GM12878 (cell line): ENCODE measurements at regions not wholly inside any gene's neighbourhood (a gene's known extent, or its start where the extent isn't known, plus 50 kb on each side); places are given as distances from the start of the nearest gene placed in this dataset.

Experiments
- ATAC-seq: fragments of 200-7000 bp; cut with Tn5 transposase; 3 replicates; pipeline ENCODE4 v1.9.1; 2020; ENCODE audit warnings: mild to moderate bottlenecking, moderate library complexity
- BruUV-seq: library from RNA; stranded (reverse); fragments of 400-500 nt; replicated peaks from 2 replicates; lab custom pipeline; 2021; lab: Mats Ljungman, UMichigan
- CTCF ChIA-PET: fragments of 300-600 bp; sonication (Branson Sonifier 250); formaldehyde crosslinking; extraction: SDS; loops from one replicate; lab custom pipeline; 2021; ENCODE audit warnings: inconsistent platforms; lab: Yijun Ruan, JAX
- POLR2A ChIA-PET: fragments of 350-600 bp; formaldehyde crosslinking; extraction: SDS; loops from one replicate; lab custom pipeline; 2021; ENCODE audit warnings: inconsistent platforms; lab: Charles Lee
- RAD21 ChIA-PET: fragments of 300-600 bp; sonication (Branson Sonifier 250); formaldehyde crosslinking; loops from one replicate; lab custom pipeline; 2023; ENCODE audit warnings: antibody characterized with exemption; ENCODE audit not compliant: unreplicated experiment; lab: Charles Lee
- SMC1A ChIA-PET: fragments of 300-600 bp; sonication (Branson Sonifier 250); formaldehyde crosslinking; loops from one replicate; lab custom pipeline; 2023; ENCODE audit not compliant: unreplicated experiment, uncharacterized antibody; lab: Charles Lee
- DNase-seq: peaks from one replicate; pipeline ENCODE4 v3.0.0-alpha.2; 2011; ENCODE audit warnings: low read depth, low spot score
- FAIRE-seq: peaks from 3 replicates; lab custom pipeline; 2011; peaks lifted over from hg19 to GRCh38; lab: Jason Lieb, UNC
- H2AFZ ChIP-seq: 2 replicates; pipeline ENCODE4 v1.6.0; 2011; ENCODE audit warnings: low read depth, low read length, control low read depth; ENCODE audit not compliant: control insufficient read depth
- H3K27ac ChIP-seq: 2 replicates; pipeline ENCODE4 v1.5.1; 2011; ENCODE audit warnings: control low read depth; ENCODE audit not compliant: control insufficient read depth, insufficient read depth
- H3K27me3 ChIP-seq, 2 experiments: replicated peaks in 1 of 2; 2 replicates each; pipeline versions ENCODE4 v1.6.0 to v1.6.1; 2011; ENCODE audit warnings: low read length in 1 of 2; ENCODE audit not compliant: control insufficient read depth in 2 of 2, insufficient read depth in 2 of 2
- H3K36me3 ChIP-seq, 2 experiments: 2 replicates each; pipeline ENCODE4 v1.5.1; 2011; ENCODE audit warnings: low read length in 1 of 2; ENCODE audit not compliant: control insufficient read depth in 2 of 2, insufficient read depth in 2 of 2
- H3K4me1 ChIP-seq: 2 replicates; pipeline ENCODE4 v1.6.1; 2011; ENCODE audit warnings: mild to moderate bottlenecking, low read length, moderate library complexity, mixed read lengths; ENCODE audit not compliant: control insufficient read depth, insufficient read depth
- H3K4me2 ChIP-seq: 2 replicates; pipeline ENCODE4 v1.6.0; 2011; ENCODE audit warnings: control low read depth; ENCODE audit not compliant: control insufficient read depth, insufficient read depth
- H3K4me3 ChIP-seq: fragments of 200-600 bp; sonication (generic); 2 replicates; pipeline ENCODE4 v1.5.1; 2016
- H3K79me2 ChIP-seq: 2 replicates; pipeline ENCODE4 v1.6.0; 2011; ENCODE audit warnings: low read length; ENCODE audit not compliant: control insufficient read depth, insufficient read depth
- H3K9ac ChIP-seq: 2 replicates; pipeline ENCODE4 v1.8.0; 2011; ENCODE audit warnings: low read length, control low read depth, mixed read lengths; ENCODE audit not compliant: control insufficient read depth, insufficient read depth
- H3K9me3 ChIP-seq: replicated peaks from 3 replicates; pipeline ENCODE4 v1.5.1; 2011; ENCODE audit warnings: mild to moderate bottlenecking, low read length; ENCODE audit not compliant: control insufficient read depth, insufficient read depth
- H4K20me1 ChIP-seq: 2 replicates; pipeline ENCODE4 v1.6.0; 2011; ENCODE audit not compliant: control insufficient read depth, insufficient read depth
- EZH2 ChIP-seq: IDR thresholded peaks from 2 replicates; pipeline ENCODE4 v1.6.1; 2012; ENCODE audit warnings: low read depth, mild to moderate bottlenecking, control low read depth, inconsistent platforms, low read length, borderline replicate concordance; ENCODE audit not compliant: control insufficient read depth
- LARP7 ChIP-seq: fragments of 450-650 bp; IDR thresholded peaks from 2 replicates; pipeline ENCODE4 v1.6.1; 2017; ENCODE audit warnings: mild to moderate bottlenecking
- MTA2 ChIP-seq: fragments of 450-650 bp; IDR thresholded peaks from 2 replicates; pipeline ENCODE4 v1.6.1; 2016; ENCODE audit warnings: low read depth, mild to moderate bottlenecking, moderate library complexity
- NFYB ChIP-seq: IDR thresholded peaks from 2 replicates; pipeline ENCODE4 v1.6.1; 2011; ENCODE audit warnings: low read depth, mild to moderate bottlenecking, low read length, improper control_type of control experiment, moderate library complexity; ENCODE audit not compliant: insufficient read depth
- STAT1 ChIP-seq: fragments of 450-650 bp; conservative IDR thresholded peaks from 2 replicates; pipeline ENCODE4 v1.6.1; 2014; ENCODE audit warnings: antibody characterized with exemption, mild to moderate bottlenecking
- STAT3 ChIP-seq: IDR thresholded peaks from 2 replicates; pipeline ENCODE4 v1.6.1; 2011; ENCODE audit warnings: low read depth, low read length, improper control_type of control experiment
- WRNIP1 ChIP-seq: IDR thresholded peaks from 2 replicates; pipeline ENCODE4 v1.6.1; 2011; ENCODE audit warnings: low read depth, low read length, improper control_type of control experiment, borderline replicate concordance
- WGBS: methylation state at CpG from one replicate; pipeline ENCODE4 v1.1.6; 2016; ENCODE audit warnings: low lambda C conversion rate; ENCODE audit not compliant: insufficient replicate concordance, insufficient coverage; ENCODE audit errors: missing lambda C conversion rate; 5-methylcytosine and 5-hydroxymethylcytosine counted together
- in situ Hi-C: fragments of 300-500 bp; cut with MboI; formaldehyde crosslinking; loops from 9 replicates; pipeline ENCODE4 v1.14.3; 2018; ENCODE audit warnings: mixed read lengths
- intact Hi-C: fragments of 100-400 bp; cut with micrococcal nuclease; formaldehyde crosslinking; loops from one replicate; pipeline ENCODE4 v1.14.2; 2022; ENCODE audit not compliant: unreplicated experiment
- TF ChIP-seq, protein P1 (sequence below): fragments of 450-650 bp; IDR thresholded peaks from 2 replicates; pipeline ENCODE4 v1.6.1; 2017; ENCODE audit warnings: mild to moderate bottlenecking

- TF ChIP-seq MTA2: no peak
Measured at GRCh38 chr2:144694456-144694855, 174.5 kb upstream of the ZEB2 start (continued).

DNA sequence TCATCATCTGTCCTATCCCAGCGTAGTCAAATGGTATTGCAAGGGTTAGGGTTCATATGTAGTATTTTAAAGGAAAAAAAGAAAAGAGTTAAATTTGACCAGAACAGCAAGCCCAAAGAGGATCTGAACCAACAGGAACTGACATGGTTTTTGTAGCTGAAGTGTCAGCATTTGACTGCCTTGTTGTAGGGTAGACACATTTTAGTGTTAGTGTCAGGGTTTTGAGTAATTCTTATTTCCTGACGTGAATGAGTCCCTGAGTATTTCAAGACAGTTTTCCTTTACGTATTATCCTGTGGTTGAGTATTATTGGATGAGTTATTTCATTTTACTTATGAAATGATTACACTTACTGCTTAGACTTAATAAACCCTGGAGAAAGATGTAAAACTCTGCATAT, 173.3 kb upstream of the ZEB2 start:
- Histone ChIP-seq H3K4me2 (no peak overlapping the region), H4K20me1 (no peaks in the 10 kb centered on the region), H3K27me3 (no peaks in the 10 kb centered on the region), H2AFZ (no peak overlapping the region), H3K79me2 (no peaks in the 10 kb centered on the region), H3K9ac (no peak overlapping the region), H3K36me3 (no peaks in the 10 kb centered on the region), H3K4me1 (no peaks in the 10 kb centered on the region), H3K4me3 (no peak overlapping the region), H3K27ac (no peak overlapping the region), H3K9me3 (no peaks in the 10 kb centered on the region)
- TF ChIP-seq MTA2 (no peak), STAT1 (no peak)
- in situ Hi-C loops (no loop called here), intact Hi-C loops (no loop called here)
- POLR2A ChIA-PET: no interaction called here
- RAD21 ChIA-PET: no interaction called here
- WGBS: 25% methylated on average over 3 of the region's 3 CpGs
- CTCF ChIA-PET: interaction anchor here (0.5 kb wide), 1 partner anchor 252 kb away, joined by 4 read pairs; no protein-coding TSS in a partner anchor
- SMC1A ChIA-PET: no interaction called here
- FAIRE-seq (no peak), DNase-seq (no peak), ATAC-seq (no peak)
- BruUV-seq: no TSS peak

DNA sequence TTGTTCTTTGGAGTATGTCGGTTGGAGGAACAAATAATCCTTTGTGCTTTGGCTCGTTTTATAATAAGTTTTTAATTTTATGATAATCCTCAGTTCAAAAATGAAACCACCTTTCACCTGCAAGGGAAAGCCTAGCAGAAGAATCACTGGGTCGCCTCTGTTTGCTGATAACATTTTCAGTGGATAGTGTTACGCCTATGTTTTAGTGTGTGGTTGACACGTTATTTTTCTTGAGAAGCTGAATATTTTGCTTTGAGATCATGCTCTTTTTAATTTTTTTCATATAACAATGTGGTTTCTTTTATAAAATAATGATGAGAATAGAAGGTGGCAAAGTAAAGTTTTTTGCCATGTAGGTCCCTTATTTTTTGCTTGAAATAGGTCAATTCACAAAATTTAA, 172.7 kb upstream of the ZEB2 start:
- ChIA-PET POLR2A (no interaction called here), SMC1A (no interaction called here), CTCF (no interaction called here), RAD21 (no interaction called here)
- Histone ChIP-seq H3K27me3 (no peaks in the 10 kb centered on the region), H3K27ac (no peak overlapping the region), H3K9ac (no peak overlapping the region), H3K4me3 (no peak overlapping the region), H3K4me2 (no peak overlapping the region), H3K9me3 (no peaks in the 10 kb centered on the region), H4K20me1 (no peaks in the 10 kb centered on the region), H3K79me2 (no peaks in the 10 kb centered on the region), H3K4me1 (no peaks in the 10 kb centered on the region), H3K36me3 (no peaks in the 10 kb centered on the region), H2AFZ (no peak overlapping the region)
- no peak for FAIRE-seq
- no peak for DNase-seq
- BruUV-seq: no TSS peak
- no peak for ATAC-seq
- intact Hi-C loops: no loop called here
- in situ Hi-C loops: no loop called here
- TF ChIP-seq WRNIP1: no peak
- TF ChIP-seq STAT3: no peak
- TF ChIP-seq, protein P1, sequence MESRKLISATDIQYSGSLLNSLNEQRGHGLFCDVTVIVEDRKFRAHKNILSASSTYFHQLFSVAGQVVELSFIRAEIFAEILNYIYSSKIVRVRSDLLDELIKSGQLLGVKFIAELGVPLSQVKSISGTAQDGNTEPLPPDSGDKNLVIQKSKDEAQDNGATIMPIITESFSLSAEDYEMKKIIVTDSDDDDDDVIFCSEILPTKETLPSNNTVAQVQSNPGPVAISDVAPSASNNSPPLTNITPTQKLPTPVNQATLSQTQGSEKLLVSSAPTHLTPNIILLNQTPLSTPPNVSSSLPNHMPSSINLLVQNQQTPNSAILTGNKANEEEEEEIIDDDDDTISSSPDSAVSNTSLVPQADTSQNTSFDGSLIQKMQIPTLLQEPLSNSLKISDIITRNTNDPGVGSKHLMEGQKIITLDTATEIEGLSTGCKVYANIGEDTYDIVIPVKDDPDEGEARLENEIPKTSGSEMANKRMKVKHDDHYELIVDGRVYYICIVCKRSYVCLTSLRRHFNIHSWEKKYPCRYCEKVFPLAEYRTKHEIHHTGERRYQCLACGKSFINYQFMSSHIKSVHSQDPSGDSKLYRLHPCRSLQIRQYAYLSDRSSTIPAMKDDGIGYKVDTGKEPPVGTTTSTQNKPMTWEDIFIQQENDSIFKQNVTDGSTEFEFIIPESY: no peak
- TF ChIP-seq NFYB: no peak
- no peak for TF ChIP-seq EZH2
- TF ChIP-seq LARP7: no peak
- 34% methylated on average over 5 of the region's 5 CpGs for WGBS
